BE2C (cell line): ENCODE measurements at regions not wholly inside any gene's neighbourhood (a gene's known extent, or its start where the extent isn't known, plus 50 kb on each side); places are given as distances from the start of the nearest gene placed in this dataset.

ENCODE experiments used
- DNase-seq: peaks from one replicate; pipeline ENCODE4 v3.0.0-alpha.2; 2020
- H3K27me3 ChIP-seq: fragments of 250-450 bp; sonication (Bioruptor Pico); 2 replicates; pipeline ENCODE4 v1.5.1; 2020; ENCODE audit warnings: mild to moderate bottlenecking
- H3K36me3 ChIP-seq: fragments of 250-450 bp; sonication (Bioruptor Pico); 2 replicates; pipeline ENCODE4 v1.5.1; 2020; ENCODE audit warnings: mild to moderate bottlenecking
- H3K4me1 ChIP-seq: fragments of 250-450 bp; sonication (Bioruptor Pico); 2 replicates; pipeline ENCODE4 v1.5.1; 2020
- H3K4me3 ChIP-seq: 2 replicates; pipeline ENCODE4 v1.5.1; 2011; ENCODE audit warnings: low read depth, low read length
- H3K9me3 ChIP-seq: fragments of 250-450 bp; sonication (Bioruptor Pico); 2 replicates; pipeline ENCODE4 v1.5.1; 2020
- CTCF ChIP-seq: IDR thresholded peaks from 2 replicates; pipeline ENCODE4 v1.5.1; 2012; ENCODE audit warnings: mild to moderate bottlenecking, low read depth, low read length

DNA sequence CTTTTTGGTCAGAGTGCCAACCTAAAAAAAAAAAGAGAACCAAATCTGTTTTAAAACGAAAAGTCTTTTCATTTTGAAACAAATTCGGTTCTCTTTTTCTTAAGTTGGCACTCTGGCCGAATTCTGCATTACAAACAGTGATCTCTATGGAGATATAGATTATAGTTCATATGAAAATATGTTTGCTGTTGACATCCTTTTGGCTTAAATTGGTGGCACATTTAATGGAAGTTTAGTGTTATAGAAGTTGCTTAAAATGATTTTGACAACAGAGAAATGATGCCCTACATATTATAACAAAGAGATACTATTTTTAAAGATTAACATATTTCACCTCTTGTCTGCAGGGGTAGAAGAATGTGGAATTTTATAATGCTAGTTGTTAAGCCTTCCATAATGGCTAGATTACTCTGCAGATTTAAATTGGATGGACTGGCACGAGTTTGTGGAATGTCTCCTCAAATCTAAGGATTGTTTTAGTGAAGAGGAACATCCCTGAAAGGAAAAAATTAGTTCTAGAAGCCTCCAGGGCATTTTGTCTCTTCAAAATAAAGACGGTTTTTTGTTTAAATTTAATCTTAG is 222.9 kb upstream of the CDH2 start:
- Histone ChIP-seq H3K4me3 (no peak overlapping the region), H3K27me3 (no peaks in the 10 kb centered on the region), H3K36me3 (no peaks in the 10 kb centered on the region), H3K4me1 (no peaks in the 10 kb centered on the region), H3K9me3 (no peaks in the 10 kb centered on the region)
- no peak for DNase-seq
- TF ChIP-seq CTCF, result no peak

- Histone ChIP-seq H3K36me3 (no peaks in the 10 kb centered on the region), H3K27me3 (no peaks in the 10 kb centered on the region)
- no peak for DNase-seq
Measured at GRCh38 chr18:28398471-28398870, 221.5 kb upstream of the CDH2 start.

GRCh38 chr18:28390022-28390421 is 213.1 kb upstream of the CDH2 start:
- H3K27me3 ChIP-seq, result no peaks in the 10 kb centered on the region
- no peak overlapping the region for H3K4me3 ChIP-seq
- no peak for TF ChIP-seq CTCF
- H3K36me3 ChIP-seq, result no peaks in the 10 kb centered on the region
- H3K4me1 ChIP-seq, result no peaks in the 10 kb centered on the region
- H3K9me3 ChIP-seq, result no peaks in the 10 kb centered on the region
- no peak for DNase-seq

More at GRCh38 chr18:28398471-28398870, 221.5 kb upstream of the CDH2 start:
- Histone ChIP-seq H3K9me3 (no peaks in the 10 kb centered on the region), H3K4me1 (no peaks in the 10 kb centered on the region), H3K4me3 (no peak overlapping the region)
- TF ChIP-seq CTCF, result no peak

DNA sequence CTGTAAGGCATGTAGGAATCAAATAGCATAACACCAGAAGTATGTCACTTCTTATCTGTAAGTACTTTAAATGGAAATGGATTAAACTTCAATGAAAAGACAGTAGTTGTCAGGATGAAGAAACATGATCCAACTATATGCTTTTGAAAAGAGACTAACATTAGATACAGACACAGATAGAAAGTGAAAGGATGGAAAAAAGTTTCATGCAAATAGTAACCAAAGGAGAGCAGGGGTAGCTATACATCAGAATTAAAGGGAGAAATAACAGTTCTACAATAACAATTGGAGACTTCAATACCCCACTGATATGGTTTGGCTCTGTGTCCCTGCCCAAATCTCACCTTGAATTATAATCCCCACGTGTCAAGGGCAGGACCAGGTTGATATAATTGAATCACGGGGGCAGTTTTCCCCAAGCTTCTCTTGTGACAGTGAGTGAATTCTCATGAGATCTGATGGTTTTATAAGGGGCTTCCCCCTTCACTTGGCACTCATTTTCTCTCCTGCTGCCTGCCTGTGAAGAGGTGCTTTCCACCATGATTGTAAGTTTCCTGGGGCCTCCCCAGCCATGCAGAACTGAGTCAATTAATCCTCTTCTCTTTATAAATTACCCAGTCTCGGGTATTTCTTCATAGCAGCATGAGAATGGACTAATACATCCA is 205.4 kb upstream of the CDH2 start:
- Histone ChIP-seq H3K4me1 (no peaks in the 10 kb centered on the region), H3K4me3 (no peak overlapping the region), H3K27me3 (no peaks in the 10 kb centered on the region), H3K9me3 (no peaks in the 10 kb centered on the region), H3K36me3 (no peaks in the 10 kb centered on the region)
- no peak for TF ChIP-seq CTCF
- no peak for DNase-seq

- H3K4me3 ChIP-seq, result no peak overlapping the region
- H3K36me3 ChIP-seq, result no peaks in the 10 kb centered on the region
- no peaks in the 10 kb centered on the region for H3K27me3 ChIP-seq
- no peak for TF ChIP-seq CTCF
- H3K9me3 ChIP-seq, result no peaks in the 10 kb centered on the region
- no peaks in the 10 kb centered on the region for H3K4me1 ChIP-seq
- no peak for DNase-seq
Measured at GRCh38 chr18:28372186-28372585, 195.3 kb upstream of the CDH2 start.

DNA sequence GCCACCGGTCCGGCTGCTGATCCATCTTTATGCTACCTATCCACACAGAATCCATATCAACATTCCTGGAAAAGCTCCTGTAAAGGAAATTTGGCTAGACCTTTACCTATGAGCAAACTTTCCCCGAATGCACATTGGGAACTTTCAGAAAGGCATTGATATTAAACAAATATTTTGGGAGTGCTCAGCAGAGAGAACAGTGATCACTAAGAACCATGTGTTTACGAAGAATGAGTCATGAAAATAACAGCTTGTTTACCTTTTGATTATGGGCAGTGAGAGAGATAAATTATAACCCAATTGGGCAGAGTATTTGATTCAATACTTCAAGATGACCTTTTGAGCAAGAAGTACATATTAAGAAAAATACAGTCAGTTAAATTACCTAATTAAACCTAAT is 189.7 kb upstream of the CDH2 start:
- no peaks in the 10 kb centered on the region for H3K36me3 ChIP-seq
- TF ChIP-seq CTCF, result no peak
- H3K4me3 ChIP-seq, result no peak overlapping the region
- H3K9me3 ChIP-seq, result no peaks in the 10 kb centered on the region
- DNase-seq, result no peak
- no peaks in the 10 kb centered on the region for H3K27me3 ChIP-seq
- H3K4me1 ChIP-seq, result no peaks in the 10 kb centered on the region
